GM19372 (cell line): ENCODE measurements at regions not wholly inside any gene's neighbourhood (a gene's known extent, or its start where the extent isn't known, plus 50 kb on each side); places are given as distances from the start of the nearest gene placed in this dataset.
A peak's percentile ranks its signal among the peaks of the same experiment; 100 is the strongest.
"Not testable (repeated sequence)": the region's sequence is repeated elsewhere in the genome, so short reads cannot be mapped to it uniquely, and the experiment has no call there.

ENCODE experiments used
- ATAC-seq: cut with Tn5 transposase; IDR thresholded peaks from one replicate; pipeline ENCODE4 v1.9.1; 2021; ENCODE audit warnings: mild to moderate bottlenecking, low read depth, moderate library complexity; ENCODE audit not compliant: unreplicated experiment

DNA sequence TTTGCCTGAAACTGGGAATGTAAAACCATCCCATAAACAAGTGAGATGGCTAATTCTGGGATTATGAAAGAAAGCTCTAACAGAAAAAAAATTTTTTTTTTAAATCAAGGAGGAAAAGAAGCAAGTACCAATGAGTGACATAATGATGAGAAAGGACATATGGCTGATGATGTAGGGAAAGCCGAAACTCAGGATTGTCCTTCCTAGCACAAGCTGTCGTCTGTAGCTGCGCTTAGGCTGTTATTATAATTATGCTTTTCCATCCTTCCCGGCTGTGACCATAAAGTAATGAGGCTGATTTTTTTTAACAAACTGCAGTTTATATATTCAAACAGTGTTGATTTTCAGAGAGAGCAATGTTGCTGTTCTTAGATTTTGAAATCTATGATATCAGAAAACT, 209.8 kb upstream of the NOCT start:
- no peak for ATAC-seq

DNA sequence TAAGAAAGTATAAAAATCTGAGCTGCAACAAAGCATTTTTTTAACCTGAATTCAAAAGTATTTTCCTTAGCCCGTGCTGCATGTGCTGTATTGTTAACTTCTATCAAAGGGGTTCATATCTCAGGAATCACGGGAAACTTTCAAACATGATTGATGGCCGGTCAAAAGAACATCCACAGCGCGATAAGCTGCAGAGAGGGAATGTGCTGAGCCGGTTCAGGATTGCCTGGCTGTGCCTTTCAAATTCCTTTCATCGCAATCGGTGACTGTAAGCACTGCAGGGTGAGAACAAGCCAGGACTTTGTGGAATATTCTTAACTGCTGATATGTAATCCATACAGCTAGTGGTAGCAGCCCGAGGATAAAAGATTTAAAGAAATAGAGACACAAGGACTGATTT, 210.9 kb upstream of the NOCT start:
- no peak for ATAC-seq

DNA sequence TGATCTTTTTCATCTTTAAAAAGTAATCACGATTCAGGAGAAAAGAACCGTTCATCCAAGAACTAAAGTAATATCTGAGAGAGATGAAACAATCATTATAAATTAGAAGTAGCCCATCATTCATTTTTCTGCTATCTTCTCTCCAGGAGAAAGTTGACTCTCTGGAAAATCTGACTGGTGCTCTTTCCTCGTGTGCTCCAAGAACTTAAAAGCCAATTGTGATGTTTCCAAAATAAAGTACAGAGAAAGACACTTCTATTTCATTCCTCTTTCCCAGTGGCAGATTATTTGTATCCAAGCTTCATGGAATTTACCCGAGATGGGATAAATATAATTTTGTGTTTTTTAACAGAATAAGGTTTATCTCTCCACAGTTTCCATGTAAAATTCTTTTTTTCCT, 212.5 kb upstream of the NOCT start:
- no peak for ATAC-seq

DNA sequence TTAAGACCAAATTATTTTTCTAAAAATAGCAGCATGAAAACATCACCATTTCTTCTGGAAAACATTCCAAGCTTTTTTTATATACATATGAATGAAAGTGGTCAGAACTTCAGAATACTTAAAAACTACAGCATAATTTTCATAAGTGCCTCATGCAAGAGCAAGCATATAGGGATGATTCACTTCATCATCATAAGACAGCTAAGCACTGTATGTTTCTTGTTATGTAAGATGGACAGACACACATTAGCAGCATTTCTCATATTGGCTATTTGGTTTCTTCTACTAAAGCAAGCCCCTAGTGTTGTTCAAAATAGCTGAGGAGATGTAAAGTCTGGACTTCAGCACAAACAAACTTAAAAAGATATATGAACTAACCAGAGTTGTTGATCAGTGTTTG, 213.1 kb upstream of the NOCT start:
- no peak for ATAC-seq

DNA sequence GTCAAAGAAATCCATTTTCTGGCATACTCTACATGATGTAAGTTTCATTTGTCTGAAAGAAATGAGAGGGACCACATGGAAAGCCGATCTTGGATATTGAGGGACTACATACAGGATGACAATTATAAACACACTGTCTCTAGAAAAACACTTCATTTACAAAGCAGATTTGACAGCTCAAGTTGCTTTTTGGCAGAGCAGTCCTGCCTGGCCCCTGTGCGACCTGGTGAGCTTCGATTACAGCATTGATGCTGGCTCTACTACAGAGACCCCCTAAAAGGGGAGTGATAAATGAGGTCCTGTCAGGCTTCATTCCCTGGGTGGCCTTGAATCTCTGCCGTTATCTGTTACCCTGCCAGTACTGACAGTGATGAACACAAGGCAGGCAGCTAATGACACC, 215.2 kb upstream of the NOCT start:
- ATAC-seq = no peak

DNA sequence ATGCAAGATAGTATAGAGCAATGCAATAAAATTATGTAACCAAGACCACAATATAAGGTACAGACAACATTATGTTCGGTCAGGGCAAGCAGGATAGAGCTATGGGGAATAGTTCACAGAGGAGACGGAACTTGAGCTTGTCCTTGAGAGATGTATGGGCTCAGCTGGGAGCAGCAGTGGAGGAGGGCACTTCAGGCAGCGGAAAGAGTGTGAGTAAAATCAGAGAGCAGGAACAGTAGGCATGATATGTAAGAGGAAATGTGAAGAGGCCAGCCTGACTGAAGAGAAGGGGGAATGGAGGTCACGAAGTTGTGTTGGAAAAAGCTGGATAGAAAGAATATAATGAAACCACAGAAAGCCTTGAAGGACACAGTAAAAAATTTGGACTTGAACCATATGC, 217.2 kb upstream of the NOCT start:
- ATAC-seq = no peak

DNA sequence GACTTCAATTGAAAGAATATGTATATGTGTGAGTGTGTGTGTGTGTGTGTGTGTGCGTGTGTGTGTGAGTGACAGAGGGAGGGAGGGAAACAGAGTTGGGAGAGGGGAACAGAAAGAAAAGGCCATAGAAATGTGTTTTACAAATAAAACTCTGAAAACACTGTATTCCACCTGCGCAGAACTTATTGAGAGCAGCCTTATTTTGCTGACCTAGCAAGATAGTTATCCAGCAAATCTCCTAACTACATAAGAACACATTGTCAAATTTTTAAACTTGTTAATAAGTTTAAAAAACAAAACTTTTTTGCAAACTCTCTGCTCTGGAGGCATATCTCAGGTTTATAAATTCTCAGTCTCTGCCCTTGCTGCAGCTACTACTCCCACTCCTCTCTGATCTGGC, 217.9 kb upstream of the NOCT start:
- no peak for ATAC-seq

DNA sequence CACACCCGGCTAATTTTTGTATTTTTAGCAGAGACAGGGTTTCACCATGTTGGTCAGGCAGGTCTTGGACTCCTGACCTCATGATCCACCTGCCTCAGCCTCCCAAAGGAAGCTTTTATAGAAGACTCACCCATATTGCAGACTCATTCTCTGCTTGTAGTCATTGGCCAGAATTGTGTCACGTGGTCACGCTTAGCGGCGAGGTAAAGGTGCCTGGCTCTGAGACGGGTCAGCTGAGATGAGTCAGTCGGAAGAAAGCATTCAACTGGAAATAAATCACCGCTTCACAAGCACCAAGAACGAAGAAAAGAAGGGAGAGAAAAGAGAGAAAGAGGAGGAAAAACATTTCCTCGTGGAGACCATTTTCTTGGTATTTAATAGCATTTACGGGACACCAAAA, 218.8 kb upstream of the NOCT start:
- no peak for ATAC-seq

DNA sequence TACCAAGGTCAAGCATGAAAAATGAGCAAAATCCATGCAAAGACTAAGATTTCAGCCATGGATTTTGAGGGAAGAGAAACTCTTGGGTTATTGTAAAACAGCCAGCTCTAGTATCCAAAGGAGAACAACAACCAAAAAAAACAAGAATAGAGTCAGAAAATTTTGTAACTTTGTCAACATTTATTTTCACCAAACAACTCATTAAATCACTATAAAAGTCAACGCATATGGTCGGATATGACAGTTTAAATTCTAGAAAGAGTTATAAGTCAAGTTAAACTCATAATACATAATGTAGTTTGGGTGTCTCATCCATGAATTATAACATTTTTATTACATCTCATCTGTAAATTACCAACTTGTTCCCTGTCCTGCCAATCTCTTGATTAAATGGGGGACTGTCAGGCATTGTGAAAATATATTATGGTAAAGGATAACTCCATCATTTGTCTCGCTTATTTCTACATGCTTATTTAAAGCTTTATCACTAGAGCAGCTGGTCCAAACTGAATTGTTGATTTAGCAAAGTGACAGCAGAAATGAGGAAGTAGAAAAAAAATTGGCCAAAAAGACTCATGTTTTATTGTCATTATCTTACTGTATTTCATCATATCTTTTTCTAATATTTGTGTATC, 224.8 kb upstream of the NOCT start:
- no peak for ATAC-seq

DNA sequence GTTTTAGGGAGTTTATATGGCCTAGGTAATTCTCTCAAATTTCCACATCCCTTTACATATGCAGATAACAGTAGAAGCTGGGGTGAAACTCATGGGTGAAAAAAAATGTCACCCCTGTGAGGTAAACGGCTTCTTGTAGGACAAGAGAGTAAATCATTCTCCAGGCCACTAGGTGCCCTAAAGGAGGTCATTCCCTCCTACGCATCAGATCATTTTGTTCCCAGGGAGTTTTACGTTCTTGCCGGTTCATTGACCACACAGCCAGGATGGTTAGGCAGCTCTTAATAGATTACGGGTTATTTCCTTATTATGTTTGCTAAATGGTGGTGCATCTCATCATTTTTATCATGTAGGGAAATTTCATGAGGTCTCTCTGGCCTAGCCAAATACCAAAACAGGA, 225.8 kb upstream of the NOCT start:
- ATAC-seq = no peak

DNA sequence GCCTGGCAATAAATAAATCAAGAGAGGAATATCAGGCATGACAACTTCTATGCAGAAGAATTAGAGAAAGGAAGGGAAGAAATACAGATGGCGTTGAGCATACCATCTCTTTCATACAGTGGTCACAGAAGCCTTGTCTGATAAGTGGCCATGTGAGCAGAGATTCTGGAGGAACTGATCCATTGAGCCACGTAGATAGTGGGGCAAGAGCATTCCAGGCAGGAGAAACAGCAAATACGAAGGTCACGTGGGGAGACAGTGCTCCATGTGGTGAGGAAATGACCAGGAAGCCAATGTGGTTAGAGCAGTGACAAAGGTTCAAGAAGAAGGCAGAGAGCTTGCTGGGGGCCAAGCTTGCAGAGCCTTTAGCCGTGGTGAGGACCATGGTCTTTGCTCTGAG, 226.7 kb upstream of the NOCT start:
- ATAC-seq = no peak

DNA sequence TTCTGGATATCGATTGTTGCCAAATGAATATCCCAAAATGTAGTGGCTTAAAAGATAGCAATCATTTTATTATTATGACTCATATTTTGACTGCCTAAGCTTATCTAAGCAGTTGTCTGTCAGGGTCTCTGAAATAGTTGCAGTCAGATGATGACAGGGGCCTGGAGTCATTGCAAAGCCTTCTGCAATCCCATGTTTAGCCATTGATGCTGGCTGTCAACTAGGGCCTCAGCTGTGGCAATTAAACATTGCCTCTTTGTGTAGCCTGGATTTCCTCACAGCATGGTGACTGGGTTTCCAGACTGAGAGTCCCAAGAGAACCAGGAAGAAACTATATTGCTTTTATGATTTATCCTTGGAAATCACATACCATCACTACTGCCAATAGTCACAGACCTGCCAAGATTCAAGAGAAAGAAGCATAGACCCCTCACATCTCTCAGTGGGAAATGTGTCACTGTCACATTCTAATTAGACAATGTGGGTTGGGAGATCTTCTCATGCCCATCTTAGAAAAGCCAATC, 227.3 kb upstream of the NOCT start:
- no peak for ATAC-seq

DNA sequence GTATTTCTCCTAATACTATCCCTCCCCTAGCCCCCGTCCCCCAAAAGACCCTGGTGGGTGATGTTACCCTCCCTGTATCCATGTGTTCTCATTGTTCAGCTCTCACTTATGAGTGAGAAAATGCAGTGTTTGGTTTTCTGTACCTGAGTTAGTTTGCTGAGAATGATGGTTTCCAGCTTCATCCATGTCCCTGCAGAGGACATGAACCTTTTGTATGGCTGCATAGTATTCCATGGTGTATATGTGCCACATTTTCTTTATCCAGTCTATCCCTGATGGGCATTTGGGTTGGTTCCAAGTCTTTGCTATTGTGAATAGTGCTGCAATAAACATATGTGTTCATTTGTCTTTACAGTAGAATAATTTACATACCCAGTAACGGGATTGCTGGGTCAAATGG, 235.8 kb upstream of the NOCT start:
- not testable (repeated sequence) for ATAC-seq

DNA sequence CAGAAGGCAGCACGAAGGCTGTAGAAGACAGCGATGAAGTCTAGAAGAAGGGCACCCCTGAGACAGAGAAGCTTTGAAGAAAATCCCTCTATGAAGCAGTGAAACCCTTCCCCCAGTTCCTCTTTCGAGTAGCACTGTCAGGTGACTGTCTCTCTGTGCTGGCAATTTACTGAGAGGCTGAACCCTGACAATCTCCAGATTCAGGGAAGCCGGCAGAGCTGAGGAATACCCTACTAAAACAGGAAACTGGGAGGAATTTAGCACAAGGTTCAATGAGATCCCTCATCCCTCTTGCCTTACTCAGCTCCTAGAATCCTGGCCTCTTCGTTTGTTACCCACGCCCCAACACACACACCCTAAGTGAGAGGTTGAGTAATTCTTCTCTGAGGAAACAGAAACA, 239.7 kb upstream of the NOCT start:
- ATAC-seq = peak; percentile 56

DNA sequence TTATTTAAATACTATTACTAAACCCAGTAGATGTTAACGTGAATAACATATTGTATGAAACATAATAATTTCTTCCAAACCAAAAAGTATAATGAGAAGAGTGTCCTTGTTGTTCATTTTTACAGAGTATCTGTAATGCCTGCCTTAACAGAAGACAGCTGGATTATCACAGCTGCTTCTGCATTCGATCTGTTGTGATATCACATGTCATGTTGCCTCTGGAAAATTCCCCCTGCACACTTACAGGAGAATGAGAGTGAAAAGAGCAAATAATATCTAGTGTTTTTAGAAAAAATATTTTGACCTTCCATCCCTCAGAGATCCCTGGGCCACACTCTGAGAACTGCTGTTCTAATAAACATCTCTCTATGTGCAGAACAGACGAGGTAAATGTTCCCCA, 240.1 kb upstream of the NOCT start:
- ATAC-seq = no peak

DNA sequence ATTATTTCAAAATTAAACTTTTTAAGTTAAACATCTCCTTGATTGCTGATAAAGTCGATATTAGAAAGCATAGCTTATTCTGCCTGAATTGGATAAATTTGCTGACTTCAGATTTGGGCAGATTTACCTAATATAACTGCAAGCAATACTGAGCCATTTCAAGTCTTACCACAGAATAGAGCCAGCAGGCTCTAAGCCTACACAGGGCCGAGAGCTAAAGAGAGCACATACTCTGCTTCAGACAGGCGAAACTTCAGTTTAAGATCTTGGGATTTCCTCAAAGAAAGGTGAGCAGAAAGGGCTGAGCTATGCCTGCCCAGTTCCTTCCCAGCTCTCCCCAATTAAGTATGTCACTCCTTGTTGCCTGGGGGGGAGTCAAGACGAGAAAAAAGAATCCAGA, 240.6 kb upstream of the NOCT start:
- ATAC-seq = no peak

DNA sequence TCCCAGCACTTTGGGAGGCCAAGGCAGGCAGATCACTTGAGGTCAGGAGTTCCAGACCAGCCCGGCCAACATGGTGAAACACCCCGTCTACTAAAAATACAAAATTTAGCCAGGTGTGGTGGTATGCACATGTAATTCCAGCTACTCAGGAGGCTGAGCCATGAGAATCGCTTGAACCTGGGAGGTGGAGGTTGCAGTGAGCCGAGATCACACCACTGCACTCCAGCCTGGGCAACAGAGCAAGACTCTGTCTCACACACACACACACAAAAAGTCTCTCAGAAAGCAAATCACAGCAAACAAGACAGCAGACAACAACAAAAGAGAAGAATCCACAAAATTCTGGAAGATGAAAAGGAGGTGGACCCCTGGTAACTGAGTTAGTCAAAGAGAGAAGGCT, 241.5 kb upstream of the NOCT start:
- ATAC-seq = not testable (repeated sequence)

DNA sequence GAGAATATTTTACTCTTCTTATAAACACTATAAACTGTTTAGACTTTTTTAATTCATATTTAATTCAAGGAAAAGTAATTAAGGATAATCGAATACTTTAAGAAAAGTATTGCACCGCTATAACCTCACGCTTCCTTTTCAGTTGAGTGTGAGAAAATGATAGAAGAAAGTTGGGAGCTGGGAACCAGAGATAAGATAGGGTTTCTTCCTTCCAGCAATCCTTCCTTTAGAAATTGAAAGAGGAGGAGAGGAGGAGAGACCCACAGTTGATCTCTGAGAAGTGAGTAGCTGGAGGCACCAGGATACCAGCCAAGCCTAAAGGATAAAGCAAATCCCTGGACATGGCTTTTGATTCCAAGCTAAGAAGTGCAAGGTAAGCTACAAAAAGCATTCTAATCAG, 242.3 kb upstream of the NOCT start:
- ATAC-seq = no peak

DNA sequence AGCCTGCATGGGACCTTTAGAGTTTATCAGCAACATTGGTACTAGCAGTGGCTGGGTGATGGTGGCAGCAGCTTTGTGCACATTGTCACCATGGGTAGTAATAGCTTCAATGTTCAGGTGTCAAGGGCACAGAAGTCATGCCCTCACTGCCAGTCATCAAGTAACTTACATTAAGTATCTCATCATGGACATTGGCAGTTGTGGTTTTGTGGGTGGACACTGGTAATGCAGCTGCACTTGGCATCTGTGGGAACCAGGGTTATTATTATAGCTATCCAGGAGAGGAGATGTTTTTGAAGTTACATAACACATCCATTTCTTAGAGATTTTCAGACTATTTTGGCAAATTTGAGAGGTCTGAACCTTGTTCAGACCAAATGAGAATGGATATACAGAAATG, 243.2 kb upstream of the NOCT start:
- no peak for ATAC-seq

DNA sequence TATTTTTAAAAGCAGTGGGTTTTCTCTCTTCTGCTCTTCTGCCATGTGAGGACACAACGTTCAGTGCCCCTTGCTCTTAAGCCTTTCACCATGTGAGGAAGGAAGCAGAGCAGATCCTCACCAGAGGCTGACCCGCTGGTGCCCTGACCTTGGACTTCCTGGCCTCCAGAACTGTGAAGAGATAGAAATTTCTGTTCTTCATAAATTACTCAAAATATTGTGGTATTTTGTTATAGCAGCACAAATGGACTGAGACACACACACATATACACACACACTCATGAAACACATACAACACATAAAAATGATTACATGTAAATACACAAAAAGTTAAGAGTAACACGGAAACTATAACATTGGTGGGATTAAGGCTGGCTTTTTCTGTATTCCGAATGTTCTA, 244.8 kb upstream of the NOCT start:
- no peak for ATAC-seq

DNA sequence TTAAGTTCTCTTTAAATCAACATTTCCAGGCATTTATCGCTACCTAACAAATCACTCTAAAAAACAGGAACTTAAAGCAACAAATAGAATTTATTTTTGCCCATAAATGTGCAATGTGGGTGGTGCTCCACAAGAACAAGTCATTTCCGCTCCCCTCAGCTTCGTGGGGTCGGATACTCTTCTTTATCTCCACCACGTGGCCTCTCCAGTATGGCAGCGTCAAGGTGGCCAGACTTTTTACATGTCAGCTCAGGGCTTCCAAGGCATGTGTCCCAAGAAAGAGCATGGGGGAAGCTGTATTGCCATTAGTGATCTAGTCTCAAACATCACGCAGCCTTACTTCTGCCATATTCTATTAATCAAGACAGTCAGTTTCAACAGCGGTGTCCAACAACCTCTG, 249.2 kb upstream of the NOCT start:
- ATAC-seq = no peak

DNA sequence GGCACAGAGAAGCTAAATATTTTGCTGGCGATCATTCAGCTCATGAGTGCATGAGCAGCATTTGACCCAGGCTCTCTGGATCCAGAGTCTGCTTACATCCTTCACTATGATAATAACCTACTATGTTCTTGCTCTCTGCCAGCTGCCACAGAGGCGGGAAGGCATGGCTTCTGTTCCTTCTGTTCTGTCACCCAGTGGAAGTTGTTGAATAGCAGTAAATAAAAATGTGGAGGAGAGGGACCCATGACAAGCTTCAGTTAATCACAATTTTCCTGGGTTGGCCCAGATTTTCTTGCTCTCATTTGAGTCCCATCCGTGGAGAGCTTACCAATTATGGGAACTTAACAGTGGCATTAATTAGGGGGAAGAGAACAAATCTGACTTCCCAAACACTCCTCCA, 250.1 kb upstream of the NOCT start:
- no peak for ATAC-seq

DNA sequence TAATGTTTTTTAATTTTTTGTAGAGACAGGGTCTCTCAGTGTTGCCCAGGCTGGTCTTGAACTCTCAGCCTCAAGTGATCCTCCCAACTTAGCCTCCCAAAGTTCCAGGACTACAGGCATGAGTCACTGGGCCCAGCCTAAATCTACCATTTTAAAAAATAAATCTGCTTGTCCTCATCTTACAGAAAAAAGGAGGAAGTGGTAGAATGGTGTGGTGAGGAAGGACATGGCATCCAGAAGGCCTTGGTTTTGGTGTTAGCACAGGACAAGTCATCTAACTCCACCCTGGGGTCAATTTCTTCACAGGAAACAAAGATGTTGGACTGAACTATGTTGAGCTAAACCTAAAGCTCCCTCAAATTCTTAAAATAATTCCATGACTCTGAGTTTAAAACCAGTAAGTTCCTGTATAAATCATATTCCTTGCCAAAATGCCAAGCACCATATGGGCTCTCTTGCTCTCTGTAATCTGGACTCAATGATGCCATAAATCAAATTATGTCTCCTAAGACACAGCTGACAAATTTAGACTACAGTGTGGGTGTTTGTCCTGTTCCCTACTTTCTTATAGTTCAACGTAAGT, 253.9 kb upstream of the NOCT start:
- no peak for ATAC-seq
